ENCODE measurements at regions not wholly inside any gene's neighbourhood (a gene's known extent, or its start where the extent isn't known, plus 50 kb on each side); places are given as distances from the start of the nearest gene placed in this dataset.
"Not testable (repeated sequence)": the region's sequence is repeated elsewhere in the genome, so short reads cannot be mapped to it uniquely, and the experiment has no call there.

DNA sequence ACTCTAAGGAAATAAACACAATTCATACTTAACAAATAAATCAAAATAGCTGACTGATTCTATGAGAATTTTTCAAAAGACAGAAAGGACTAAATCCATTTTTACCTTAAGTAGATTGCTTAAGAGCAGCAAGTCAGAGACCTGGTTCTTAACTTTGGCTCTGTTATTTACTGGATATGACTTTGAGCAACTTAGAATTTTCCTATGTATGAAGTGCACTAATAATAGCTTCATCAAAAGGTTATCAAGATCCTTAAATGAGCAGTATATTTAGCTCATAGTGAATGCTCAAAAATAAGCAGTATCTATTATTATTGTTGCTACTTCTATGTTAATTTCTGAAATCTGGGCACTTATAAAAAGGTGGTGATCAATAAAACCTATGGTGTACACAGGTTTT, 95.3 kb downstream of the POSTN start:
- Histone ChIP-seq H3K4me3 (replicated peaks in 1 of 4; ENCODE audit: control extremely low read depth in 1 of 4, insufficient read depth in 1 of 4, low read depth in 3 of 4, low read length in 4 of 4) (no peak overlapping the region), H3K27ac (ENCODE audit: insufficient read depth, low read length) (no peak overlapping the region), H3K9ac (ENCODE audit: insufficient read depth, low read length) (no peak overlapping the region), H3K27me3 (ENCODE audit: control insufficient read depth, insufficient read depth, low read length) (no peaks in the 10 kb centered on the region), H3K79me2 (ENCODE audit: control insufficient read depth, insufficient read depth, low read length) (no peaks in the 10 kb centered on the region), H2AFZ (ENCODE audit: low read length) (no peak overlapping the region), H3K36me3 (ENCODE audit: control insufficient read depth, insufficient read depth, low read length) (no peaks in the 10 kb centered on the region), H3K4me1 (ENCODE audit: control insufficient read depth, extremely low read depth, insufficient read depth, low read length) (no peaks in the 10 kb centered on the region), H3K9me3 (ENCODE audit: control insufficient read depth, insufficient read depth, low read depth, low read length) (no peaks in the 10 kb centered on the region), H4K20me1 (ENCODE audit: control insufficient read depth, extremely low read depth, insufficient read depth, low read length) (no peaks in the 10 kb centered on the region), H3K4me2 (ENCODE audit: extremely low read depth, insufficient read depth, low read length) (no peak overlapping the region)
- no peak for TF ChIP-seq EZH2 (IDR thresholded peaks at IDR 0.05; ENCODE audit: low read length, missing control alignments)
- TF ChIP-seq, protein P1, sequence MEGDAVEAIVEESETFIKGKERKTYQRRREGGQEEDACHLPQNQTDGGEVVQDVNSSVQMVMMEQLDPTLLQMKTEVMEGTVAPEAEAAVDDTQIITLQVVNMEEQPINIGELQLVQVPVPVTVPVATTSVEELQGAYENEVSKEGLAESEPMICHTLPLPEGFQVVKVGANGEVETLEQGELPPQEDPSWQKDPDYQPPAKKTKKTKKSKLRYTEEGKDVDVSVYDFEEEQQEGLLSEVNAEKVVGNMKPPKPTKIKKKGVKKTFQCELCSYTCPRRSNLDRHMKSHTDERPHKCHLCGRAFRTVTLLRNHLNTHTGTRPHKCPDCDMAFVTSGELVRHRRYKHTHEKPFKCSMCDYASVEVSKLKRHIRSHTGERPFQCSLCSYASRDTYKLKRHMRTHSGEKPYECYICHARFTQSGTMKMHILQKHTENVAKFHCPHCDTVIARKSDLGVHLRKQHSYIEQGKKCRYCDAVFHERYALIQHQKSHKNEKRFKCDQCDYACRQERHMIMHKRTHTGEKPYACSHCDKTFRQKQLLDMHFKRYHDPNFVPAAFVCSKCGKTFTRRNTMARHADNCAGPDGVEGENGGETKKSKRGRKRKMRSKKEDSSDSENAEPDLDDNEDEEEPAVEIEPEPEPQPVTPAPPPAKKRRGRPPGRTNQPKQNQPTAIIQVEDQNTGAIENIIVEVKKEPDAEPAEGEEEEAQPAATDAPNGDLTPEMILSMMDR (conservative IDR thresholded peaks at IDR 0.05 in 1 of 2, IDR thresholded peaks at IDR 0.05 in 1 of 2; ENCODE audit: low read depth in 1 of 2, low read length in 2 of 2) = no peak
- no peak for DNase-seq (ENCODE audit: low read depth in 2 of 2)

DNA sequence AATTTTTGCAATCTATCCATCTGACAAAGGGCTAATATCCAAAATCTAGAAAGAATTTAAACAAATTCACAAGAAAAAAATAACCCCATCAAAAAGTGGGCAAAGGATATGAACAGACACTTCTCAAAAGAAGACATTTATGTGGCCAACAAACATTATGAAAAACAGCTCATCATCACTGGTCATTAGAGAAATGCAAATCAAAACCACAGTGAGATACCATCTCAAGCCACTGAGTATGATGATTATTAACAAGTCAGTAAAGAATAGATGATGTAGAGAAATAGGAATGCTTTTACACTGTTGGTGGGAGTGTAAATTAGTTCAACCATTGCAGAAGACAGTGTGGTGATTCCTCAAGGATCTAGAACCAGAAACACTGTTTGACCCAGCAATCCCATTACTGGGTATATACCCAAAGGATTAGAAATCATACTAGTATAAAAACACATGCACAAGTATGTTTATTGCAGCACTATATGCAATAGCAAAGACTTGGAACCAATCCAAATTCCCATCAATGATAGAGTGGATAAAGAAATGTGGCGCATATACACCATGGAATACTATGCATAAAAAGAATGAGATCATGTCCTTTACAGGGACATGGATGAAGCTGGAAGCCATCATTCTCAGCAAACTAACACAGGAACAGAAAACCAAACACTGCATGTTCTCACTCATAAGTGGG, 96.1 kb downstream of the POSTN start:
- not testable (repeated sequence) for H3K9ac ChIP-seq (ENCODE audit: insufficient read depth, low read length); H3K27ac ChIP-seq (ENCODE audit: insufficient read depth, low read length); H3K4me1 ChIP-seq (ENCODE audit: control insufficient read depth, extremely low read depth, insufficient read depth, low read length); H3K9me3 ChIP-seq (ENCODE audit: control insufficient read depth, insufficient read depth, low read depth, low read length); H2AFZ ChIP-seq (ENCODE audit: low read length); H3K27me3 ChIP-seq (ENCODE audit: control insufficient read depth, insufficient read depth, low read length); H3K36me3 ChIP-seq (ENCODE audit: control insufficient read depth, insufficient read depth, low read length); H4K20me1 ChIP-seq (ENCODE audit: control insufficient read depth, extremely low read depth, insufficient read depth, low read length); H3K79me2 ChIP-seq (ENCODE audit: control insufficient read depth, insufficient read depth, low read length); H3K4me3 ChIP-seq (replicated peaks in 1 of 4; ENCODE audit: control extremely low read depth in 1 of 4, insufficient read depth in 1 of 4, low read depth in 3 of 4, low read length in 4 of 4); H3K4me2 ChIP-seq (ENCODE audit: extremely low read depth, insufficient read depth, low read length)
- peak; percentile 36 to 63 for DNase-seq (ENCODE audit: low read depth in 2 of 2)

DNA sequence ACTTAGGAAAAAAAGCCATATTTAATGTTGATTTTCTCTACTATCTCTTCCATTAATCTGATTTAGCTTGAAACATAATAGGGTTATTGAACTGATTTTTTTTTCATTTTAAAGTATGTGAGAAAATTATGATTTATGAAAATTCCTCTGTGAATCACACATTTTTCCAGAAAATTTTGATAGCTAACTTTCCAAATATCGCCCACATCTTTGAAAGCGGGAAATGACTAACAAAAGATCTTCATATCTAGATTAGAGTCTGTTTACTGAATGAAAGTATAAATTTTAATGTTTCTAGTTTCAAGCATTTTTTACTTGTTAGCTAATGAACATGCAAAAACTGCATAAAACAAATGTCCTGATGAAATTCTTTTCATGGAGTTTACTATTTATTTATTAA, 97.4 kb downstream of the POSTN start:
- H3K27me3 ChIP-seq (ENCODE audit: control insufficient read depth, insufficient read depth, low read length) = no peaks in the 10 kb centered on the region
- no peaks in the 10 kb centered on the region for H3K36me3 ChIP-seq (ENCODE audit: control insufficient read depth, insufficient read depth, low read length)
- no peak overlapping the region for H3K27ac ChIP-seq (ENCODE audit: insufficient read depth, low read length)
- peak in 1 of 2 donors; percentile 30 for DNase-seq (ENCODE audit: low read depth in 2 of 2)
- H3K79me2 ChIP-seq (ENCODE audit: control insufficient read depth, insufficient read depth, low read length) = no peaks in the 10 kb centered on the region
- TF ChIP-seq, protein P1 (conservative IDR thresholded peaks at IDR 0.05 in 1 of 2, IDR thresholded peaks at IDR 0.05 in 1 of 2; ENCODE audit: low read depth in 1 of 2, low read length in 2 of 2) = no peak
- no peak for TF ChIP-seq EZH2 (IDR thresholded peaks at IDR 0.05; ENCODE audit: low read length, missing control alignments)
- H4K20me1 ChIP-seq (ENCODE audit: control insufficient read depth, extremely low read depth, insufficient read depth, low read length) = no peaks in the 10 kb centered on the region
- no peak overlapping the region for H2AFZ ChIP-seq (ENCODE audit: low read length)
- H3K9ac ChIP-seq (ENCODE audit: insufficient read depth, low read length) = no peak overlapping the region
- no peak overlapping the region for H3K4me2 ChIP-seq (ENCODE audit: extremely low read depth, insufficient read depth, low read length)
- H3K9me3 ChIP-seq (ENCODE audit: control insufficient read depth, insufficient read depth, low read depth, low read length) = no peaks in the 10 kb centered on the region
- no peak overlapping the region for H3K4me3 ChIP-seq (replicated peaks in 1 of 4; ENCODE audit: control extremely low read depth in 1 of 4, insufficient read depth in 1 of 4, low read depth in 3 of 4, low read length in 4 of 4)
- H3K4me1 ChIP-seq (ENCODE audit: control insufficient read depth, extremely low read depth, insufficient read depth, low read length) = no peaks in the 10 kb centered on the region

Data from fibroblast of lung (primary cell).